ENCODE measurements at regions not wholly inside any gene's neighbourhood (a gene's known extent, or its start where the extent isn't known, plus 50 kb on each side); places are given as distances from the start of the nearest gene placed in this dataset.

DNA sequence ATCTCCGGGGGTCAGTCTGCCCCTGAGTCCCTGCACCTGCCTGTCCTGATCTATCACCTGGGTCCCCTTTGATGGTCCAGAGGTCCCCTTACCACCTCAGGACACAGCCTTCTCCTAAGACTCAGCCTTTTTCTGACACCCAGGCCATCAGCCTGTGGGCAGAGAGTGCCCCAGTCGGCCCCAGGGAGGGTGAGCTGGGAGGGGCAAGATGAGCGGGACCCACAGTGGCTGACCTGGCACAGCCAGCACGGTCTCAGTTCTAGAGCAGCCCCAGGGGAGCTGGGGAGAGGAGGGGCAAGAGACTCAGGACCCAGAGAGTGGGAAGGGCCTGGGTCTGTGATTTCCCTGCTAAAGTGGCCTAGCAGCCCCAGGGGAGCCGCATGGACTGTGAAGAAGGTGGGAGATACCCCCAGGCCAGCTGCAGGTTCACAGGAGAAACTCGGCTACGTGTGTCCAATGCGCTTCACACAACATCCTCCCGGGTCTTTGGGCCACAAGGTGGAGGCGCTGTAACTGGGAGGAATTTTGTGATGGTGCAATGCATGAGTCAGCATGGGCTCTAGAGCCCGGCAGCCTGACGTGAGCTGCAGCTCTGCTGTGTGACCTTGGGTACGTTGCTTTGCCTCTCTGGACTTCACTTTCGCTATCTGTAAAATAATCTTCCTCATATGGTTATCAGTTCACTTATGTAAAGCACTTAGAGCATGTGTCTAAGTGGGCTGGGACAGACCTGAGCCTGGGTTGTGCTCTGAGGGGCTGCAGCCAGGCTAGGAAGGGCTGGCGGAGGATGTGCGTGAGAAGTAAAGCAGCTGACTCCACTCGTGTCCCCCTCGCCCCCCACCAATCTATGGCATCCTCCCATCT, 67.2 kb upstream of the LHX1 start:
- TF ChIP-seq CTCF (IDR thresholded peaks at IDR 0.05; ENCODE audit: borderline replicate concordance, control extremely low read depth, extremely low read depth, insufficient read depth, missing control alignments), result no peak
- no peak for DNase-seq (ENCODE audit: low spot score)
- in situ Hi-C loops (cut with MboI; ENCODE audit: low sequenced_read_pairs, unreplicated experiment), result no loop called here

- in situ Hi-C loops (cut with MboI; ENCODE audit: low sequenced_read_pairs, unreplicated experiment), result no loop called here
- no peak for TF ChIP-seq CTCF (IDR thresholded peaks at IDR 0.05; ENCODE audit: borderline replicate concordance, control extremely low read depth, extremely low read depth, insufficient read depth, missing control alignments)
- DNase-seq (ENCODE audit: low spot score), result no peak
Measured at GRCh38 chr17:36870720-36870999, 66.6 kb upstream of the LHX1 start.

GRCh38 chr17:36875698-36876293, 61.5 kb upstream of the LHX1 start:
- no peak for DNase-seq (ENCODE audit: low spot score)
- no peak for TF ChIP-seq CTCF (IDR thresholded peaks at IDR 0.05; ENCODE audit: borderline replicate concordance, control extremely low read depth, extremely low read depth, insufficient read depth, missing control alignments)
- in situ Hi-C loops (cut with MboI; ENCODE audit: low sequenced_read_pairs, unreplicated experiment), result no loop called here

DNA sequence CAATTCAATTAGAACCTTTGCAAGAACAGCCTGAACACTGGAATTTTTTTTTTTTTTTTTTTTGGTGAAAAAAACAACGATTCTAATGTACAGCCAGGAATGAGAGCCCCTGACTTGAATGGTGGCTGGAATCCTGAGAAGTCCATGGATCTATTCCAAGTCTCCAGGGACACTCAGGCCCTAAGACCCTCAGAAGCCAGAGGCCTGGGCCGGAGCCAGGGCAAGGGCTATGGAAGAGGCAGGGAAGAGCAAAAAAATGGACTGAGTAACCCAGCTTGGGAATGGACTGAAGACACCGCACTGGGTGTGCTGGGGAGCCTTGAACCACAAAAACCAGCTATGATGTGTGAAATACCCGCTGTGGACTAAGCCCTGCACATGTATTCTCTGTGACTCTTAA, 60.3 kb upstream of the LHX1 start:
- TF ChIP-seq CTCF (IDR thresholded peaks at IDR 0.05; ENCODE audit: borderline replicate concordance, control extremely low read depth, extremely low read depth, insufficient read depth, missing control alignments), result no peak
- in situ Hi-C loops (cut with MboI; ENCODE audit: low sequenced_read_pairs, unreplicated experiment), result no loop called here
- DNase-seq (ENCODE audit: low spot score), result no peak

GRCh38 chr17:36877771-36878170, 59.5 kb upstream of the LHX1 start:
- no peak for TF ChIP-seq CTCF (IDR thresholded peaks at IDR 0.05; ENCODE audit: borderline replicate concordance, control extremely low read depth, extremely low read depth, insufficient read depth, missing control alignments)
- in situ Hi-C loops (cut with MboI; ENCODE audit: low sequenced_read_pairs, unreplicated experiment), result no loop called here
- no peak for DNase-seq (ENCODE audit: low spot score)

GRCh38 chr17:36878216-36878615, 59.1 kb upstream of the LHX1 start:
- in situ Hi-C loops (cut with MboI; ENCODE audit: low sequenced_read_pairs, unreplicated experiment), result no loop called here
- no peak for DNase-seq (ENCODE audit: low spot score)

More at GRCh38 chr17:36878216-36878615, 59.1 kb upstream of the LHX1 start:
- TF ChIP-seq CTCF (IDR thresholded peaks at IDR 0.05; ENCODE audit: borderline replicate concordance, control extremely low read depth, extremely low read depth, insufficient read depth, missing control alignments), result no peak

Measured in GM13976 (cell line).